Activated CD8-positive, alpha-beta memory T cell treated with anti-CD3 and anti-CD28 coated beads, Interleukin-2, amount 50 U/mL, for 4 hours (primary cell): ENCODE measurements at regions not wholly inside any gene's neighbourhood (a gene's known extent, or its start where the extent isn't known, plus 50 kb on each side); places are given as distances from the start of the nearest gene placed in this dataset.

Experiments
- DNase-seq: peaks from one replicate; pipeline ENCODE4 v3.0.0-alpha.2; 2020

DNA sequence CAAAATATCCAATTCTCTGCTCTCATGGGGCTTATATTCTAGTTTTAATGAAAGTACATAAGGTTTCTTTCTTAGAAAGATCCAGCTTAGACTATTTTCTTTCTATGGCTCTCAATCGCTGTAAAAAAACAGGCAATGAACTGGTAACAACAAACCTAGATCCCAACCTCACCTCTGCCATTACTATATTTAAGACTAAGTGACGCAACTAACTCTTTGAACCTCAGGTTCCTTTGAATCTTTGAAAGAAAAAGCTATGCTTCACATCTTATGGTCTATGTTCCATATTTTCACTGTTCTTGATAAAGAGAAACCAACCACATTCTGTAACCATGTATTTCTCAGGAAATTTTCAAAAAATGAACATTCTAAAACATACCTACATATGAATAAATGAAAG is 88.5 kb downstream of the ELAPOR2 start:
- no peak for DNase-seq

DNA sequence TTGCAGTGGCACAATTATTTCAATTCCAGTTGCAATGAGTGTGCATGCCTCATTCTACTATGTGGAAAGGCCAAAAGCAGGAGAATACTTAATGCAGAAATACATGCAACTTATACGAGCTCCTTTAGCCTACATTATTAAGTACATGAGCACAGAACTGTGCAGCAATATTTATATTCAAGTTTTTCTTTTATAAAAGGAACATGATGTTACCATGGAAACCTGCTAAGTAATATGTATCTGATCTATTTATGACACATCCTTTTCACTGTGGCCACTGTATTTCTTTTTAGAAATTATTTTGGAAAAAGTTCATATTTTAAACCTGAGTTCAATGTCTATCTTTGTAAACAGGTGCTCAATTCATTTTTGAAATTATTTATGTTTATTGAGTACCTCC is 88.9 kb downstream of the ELAPOR2 start:
- no peak for DNase-seq

DNA sequence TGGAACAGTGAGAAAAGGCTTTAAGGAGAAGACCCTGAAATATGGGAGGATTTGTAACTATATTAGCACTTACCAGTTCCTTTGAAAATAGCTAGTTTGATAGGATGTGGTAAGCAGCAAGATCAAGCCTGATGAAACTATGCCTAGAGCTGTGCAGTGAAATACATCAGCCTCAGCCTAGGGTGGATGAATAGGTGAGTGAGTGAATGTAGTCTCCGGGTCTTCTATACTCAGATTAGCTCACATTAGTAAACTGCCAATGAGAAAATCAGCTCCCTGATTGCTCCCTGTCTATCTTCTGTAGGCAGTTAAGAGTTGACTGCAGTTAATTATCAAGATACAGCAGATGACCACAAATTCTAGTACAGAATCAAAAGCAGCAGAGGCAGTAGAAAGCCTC is 89.6 kb downstream of the ELAPOR2 start:
- DNase-seq, result no peak

DNA sequence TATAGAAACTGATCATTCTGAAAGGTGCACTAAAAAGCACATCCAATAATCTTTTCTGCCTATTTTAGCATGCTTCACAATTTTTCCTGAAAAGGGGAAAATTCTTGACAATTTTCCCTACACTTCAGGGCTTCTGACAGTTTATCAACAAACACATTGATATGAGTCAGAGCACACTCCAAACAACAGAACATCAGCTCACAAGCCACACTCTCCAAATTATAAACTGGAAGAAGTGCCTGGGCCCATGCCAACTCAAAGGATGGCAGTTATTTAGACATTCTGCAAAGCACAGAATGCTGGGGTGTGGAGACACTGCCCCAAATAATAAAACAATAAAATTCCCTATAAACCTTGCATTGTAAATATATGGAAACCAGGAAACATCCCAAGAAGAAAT is 90.8 kb downstream of the ELAPOR2 start:
- no peak for DNase-seq

DNA sequence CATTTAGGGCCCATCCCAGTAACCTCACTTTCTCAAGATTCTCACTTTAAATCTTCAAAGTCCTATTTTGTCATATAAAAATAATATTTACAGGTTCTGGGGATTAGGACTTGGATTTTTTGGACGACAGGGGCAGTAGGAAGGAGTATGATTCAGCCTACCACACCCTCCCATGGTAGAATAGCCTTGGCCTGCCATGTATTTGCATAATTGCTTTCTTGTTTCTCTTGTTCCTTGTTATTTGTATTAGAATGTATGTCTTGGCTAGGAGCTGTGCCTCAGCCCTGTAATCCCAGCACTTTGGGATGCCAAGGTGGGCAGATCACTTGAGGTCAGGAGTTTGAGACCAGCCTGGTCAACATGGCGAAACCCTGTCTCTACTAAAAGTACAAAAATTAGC is 92.5 kb downstream of the ELAPOR2 start:
- DNase-seq, result no peak

DNA sequence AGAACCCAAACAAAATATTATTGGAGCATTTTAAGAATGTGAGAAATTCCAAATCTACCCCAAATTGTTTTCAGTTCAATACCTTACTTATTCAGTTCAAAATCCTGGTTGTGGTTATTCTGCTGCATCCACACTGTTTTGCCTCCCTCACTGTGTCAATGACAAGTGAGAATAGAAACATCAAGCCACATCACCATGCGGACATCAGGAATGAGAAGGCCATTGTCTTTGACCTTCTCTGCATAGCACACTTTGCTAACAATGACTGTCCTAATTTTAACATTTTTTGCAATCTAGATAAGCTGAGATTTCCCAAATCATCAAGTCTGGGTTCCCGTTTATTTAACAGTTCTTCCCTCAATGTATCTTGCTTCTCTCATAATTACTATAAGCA is 93.7 kb downstream of the ELAPOR2 start:
- DNase-seq, result no peak

DNA sequence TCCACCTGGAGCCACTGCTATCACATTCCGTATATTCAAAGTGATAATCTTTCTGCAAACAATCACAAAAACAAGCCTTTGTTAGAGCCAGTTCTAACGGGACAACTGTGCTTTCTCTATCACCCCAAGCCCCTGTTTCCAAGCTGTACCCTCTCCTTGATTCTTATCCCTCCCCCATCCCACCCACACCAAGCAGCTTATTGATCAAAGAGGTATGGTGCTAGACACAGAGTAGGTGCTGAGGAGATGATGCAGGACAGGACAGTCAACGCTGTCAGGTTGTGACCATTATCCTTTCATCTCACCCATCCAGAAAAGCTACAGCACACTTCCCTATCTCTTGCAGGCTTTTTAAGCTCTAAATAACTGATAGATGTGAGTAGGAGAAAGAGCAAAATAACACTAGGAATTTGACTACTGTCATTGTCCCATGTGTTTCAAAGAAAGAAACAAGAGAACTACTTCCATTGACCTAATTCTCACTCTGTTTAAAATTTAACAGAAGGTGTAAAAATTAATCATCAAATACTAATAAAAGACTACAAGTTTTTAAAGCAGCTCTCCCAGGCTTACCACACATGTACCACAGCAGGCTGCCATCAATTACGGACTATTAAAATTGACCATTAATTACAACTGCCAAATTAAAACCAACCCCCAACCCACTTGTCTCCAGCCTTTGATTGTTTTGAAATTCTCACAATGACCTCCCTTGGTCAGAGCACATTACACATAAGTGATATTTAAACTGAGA is 94.3 kb downstream of the ELAPOR2 start:
- DNase-seq, result no peak

DNA sequence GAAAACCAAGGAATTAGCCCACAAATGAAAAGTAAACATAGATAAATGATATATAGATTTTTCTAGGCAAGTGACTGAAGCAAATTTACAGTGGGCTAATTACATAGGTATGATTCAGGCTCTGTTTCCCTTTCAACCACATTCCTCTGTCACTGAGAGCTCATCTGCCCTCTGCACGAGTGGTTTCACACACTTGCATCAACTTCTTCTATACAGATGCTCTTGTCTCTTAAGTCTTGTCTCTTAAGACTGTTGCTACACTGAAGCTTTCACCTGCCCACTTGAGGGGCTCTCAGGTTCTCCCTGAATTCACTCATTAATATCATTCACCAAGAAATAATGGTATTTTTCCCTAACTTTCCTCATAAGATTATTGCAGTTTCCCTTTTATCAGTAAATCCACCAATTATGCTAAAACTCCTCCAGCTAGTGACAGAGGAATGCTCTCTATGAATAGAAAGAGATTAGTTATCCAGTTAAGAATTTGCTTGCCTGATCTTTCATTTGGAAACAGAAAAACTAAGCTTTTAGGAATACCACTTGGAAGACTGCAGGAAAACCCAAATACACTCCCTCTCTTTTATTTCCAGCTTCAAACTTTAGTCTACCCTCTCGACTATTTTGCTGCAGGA is 95.7 kb downstream of the ELAPOR2 start:
- no peak for DNase-seq

DNA sequence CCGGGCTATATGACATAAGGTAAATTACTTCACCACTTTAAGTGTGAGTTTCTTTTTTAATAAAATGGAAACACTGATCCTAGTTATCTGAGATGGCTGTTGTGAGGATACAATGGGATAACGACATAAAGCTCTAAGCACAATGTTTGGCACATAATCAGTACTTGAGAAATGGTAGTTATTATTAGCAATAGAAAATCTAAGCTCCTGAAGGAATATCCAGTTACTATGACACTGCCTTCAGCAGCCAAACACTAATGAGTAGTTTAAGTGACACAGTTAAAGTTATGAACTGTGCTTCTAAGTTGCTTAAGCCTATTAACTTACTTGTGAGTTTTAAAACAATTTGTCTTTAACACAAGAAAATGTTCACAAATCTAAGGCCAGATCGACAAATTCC is 96.8 kb downstream of the ELAPOR2 start:
- DNase-seq, result no peak

DNA sequence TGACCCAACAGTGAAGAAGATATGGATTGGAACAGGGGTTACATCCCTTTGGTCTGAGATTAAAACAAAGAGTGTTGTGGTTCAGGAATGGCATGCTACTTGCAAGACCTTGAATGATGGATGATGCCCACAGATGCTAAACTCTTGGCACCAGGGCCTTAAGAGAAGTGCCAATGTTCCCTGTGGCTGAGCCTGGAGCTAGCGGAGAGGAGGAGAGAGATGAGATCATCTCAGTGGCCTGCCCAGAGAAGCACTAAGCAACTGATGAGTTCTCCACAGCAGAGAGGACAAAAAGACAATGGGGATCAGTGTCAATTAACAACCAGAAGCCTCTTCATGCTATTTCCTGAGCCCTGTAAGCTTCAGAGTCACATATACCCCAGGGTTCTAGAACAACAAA is 97.8 kb downstream of the ELAPOR2 start:
- DNase-seq, result no peak

DNA sequence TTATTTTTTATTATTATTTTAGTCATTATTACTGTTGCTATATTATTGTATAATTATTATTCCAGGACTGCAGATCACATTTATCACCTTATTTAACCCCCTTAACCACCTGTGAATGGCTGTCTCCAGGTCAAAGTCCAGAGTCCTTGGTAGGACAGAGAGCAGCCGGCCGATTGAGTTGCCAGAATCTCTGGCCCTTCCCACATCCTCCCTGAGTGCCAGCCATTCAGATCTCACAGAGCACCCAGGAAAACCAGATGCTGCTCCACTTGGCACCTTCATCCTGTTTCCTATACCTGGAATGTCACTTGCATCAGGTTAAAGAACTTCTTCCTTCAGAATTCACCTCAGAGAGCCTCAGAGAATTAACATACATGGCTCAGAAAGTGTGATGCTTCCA is 101.1 kb downstream of the ELAPOR2 start:
- DNase-seq, result no peak

DNA sequence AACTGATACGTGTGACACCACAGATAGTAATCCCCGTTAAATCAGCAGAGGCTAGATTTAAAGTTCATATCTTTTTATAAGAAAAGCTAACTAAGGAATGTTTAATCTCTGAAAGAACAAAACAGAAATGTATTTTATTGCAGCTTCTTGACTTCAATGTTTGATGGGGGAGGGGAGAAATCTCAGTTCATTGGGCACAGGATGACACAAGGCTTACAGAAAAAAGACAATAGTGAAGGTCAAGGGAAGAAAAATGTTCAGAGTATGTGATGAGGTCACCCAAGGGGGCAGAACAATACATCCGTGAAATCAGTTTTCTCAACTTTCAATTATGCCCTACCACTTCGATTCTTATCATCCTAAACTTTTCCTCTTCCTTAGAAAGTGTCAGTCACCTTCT is 102.9 kb downstream of the ELAPOR2 start:
- DNase-seq, result no peak

DNA sequence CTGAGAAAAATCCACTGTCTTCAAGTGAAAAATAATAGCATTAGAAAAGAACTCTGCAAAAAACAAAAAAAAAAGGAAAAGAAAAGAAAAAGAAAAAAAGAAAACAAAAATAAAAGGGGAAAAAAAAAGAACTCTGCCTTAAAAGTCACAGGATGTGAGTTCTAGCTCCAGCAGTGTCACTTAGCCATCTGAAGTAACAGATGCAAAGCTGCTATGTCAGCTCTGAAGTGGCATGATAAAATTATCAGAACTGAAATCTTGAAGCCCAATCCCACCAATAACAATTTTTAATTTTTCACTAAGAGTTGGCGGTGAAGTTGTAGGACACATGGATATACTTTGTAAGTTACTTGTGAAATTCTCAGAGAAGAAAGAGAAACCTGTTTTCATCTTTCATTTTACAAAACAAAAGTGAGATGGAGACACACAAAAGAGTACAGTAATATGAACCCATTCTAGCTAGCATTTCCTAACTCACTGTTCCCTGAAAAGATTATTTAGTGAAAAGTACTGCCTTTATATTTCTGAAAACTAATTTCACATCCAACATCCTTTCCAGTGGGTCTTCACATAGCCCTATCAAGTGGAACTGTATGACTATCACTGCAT is 103.5 kb downstream of the ELAPOR2 start:
- DNase-seq, result no peak

DNA sequence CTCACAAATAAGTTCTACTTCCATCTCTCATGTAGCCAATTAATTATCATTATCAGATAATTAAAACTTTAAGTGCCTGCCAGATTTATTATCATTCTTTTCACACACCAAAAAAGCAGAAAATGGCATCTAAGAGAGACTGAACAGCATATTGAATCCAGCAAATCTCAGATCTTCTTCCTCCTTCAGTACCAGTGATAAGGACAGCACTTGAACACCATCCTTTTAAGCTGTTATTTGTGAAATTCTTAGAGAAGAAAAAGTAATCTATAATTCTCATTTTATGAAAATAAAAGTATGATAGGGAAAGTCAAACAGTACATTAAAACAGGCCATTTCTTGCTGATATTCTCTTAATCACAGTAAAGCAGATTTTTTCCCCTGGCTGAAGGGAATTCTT is 104.5 kb downstream of the ELAPOR2 start:
- no peak for DNase-seq

DNA sequence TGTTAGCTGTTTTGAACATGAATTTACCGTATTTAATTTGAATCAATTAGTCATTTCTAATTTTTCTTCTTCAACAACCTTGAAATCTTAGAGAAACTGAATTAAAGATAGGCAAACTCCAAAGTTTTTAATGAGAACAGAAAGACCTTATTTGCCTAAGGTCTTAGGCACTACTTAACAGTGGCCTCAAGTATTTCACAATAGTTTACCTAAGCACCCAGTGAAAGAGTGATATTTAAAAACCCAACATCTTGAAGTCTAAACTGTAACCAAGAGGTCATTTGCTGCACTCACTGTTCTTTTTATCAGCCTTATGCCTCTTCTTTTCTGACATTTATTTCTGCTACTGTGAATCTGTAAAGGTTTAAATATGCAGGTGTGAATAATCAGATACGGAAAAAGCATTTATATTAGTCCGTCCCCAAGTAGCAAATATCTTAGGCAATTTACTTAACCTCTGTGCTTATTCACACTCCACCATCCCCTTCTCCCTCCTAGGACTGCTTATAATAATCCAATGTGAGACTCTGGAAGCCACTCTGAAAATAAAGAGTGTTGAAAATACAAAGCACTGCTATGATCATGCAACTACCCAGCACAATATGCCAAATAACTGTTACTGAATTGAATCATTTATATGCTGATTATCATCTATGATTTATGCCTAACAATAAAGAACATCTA is 105.7 kb downstream of the ELAPOR2 start:
- no peak for DNase-seq

DNA sequence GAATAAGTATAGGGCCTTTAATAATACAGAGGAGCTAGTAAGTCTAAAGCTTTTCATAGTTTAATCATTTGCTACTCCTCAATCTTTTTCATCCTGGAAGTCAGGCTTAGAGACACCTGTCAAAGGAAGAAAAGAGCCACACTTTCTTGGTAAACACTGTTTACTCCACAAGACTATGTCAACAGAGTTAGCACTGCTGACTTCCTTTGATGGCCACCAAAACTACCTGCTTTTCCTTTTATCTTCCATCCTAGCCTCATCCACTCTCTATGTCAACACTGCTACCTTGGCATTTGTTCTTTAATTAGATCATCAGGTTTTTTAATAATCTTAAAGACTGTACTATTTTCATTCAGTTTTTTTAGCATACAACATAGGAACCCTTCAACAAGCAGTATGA is 106.2 kb downstream of the ELAPOR2 start:
- DNase-seq, result no peak

DNA sequence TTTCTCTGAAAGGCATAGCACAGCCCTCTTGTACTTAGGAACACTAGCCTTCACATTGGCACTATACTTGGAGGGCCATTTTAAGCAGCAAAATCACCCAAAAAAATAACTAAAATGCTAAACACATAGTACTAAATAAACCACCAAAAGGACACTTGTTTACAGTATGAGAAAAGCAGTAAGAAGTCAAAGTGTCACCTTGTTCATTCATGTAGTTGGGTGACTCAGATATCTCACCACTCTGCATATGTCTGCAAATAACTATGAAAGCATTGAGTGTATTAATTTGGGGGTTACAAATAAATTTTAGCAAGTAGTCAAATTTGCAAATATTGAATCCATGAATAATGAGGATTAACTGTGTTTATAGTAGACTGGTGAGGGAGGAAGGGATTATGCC is 107.6 kb downstream of the ELAPOR2 start:
- DNase-seq, result no peak

DNA sequence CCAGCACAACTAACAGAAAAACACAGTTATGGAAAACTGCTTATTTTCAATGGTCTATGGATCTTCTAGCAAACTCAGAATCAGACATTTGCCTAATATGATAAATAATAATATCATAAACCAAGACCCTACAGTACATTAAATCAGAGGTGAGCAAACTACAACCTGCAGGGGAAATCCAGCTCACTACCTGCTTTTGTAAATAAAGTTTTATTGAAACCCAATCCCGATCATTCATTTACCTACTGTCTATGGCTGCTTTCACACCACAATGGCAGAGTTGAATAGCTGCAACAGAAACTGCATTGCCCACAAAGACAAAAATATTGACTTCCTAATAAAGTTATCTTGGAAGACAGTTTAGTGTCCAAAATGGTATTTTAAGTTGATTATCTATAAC is 108.5 kb downstream of the ELAPOR2 start:
- DNase-seq, result no peak

DNA sequence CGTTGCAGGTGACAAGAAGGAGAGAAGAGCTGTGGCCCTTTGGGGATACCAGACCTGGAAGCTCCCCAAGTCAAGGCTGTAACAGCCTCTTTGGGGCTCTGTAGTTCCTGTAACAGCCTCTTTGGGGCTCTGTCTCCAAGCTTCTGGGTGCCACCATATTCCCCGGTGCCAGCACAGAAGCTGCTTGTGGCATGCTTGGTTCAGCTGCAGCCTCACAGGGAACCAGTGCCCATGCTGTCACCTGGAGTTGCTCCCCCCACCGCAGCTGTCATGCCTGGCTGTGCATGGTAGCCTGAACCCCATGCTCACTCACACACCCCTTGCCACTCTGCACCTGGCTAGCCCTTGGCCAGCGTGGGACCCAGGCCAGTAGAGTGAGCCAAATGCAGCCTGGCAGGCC is 109.1 kb downstream of the ELAPOR2 start:
- no peak for DNase-seq

DNA sequence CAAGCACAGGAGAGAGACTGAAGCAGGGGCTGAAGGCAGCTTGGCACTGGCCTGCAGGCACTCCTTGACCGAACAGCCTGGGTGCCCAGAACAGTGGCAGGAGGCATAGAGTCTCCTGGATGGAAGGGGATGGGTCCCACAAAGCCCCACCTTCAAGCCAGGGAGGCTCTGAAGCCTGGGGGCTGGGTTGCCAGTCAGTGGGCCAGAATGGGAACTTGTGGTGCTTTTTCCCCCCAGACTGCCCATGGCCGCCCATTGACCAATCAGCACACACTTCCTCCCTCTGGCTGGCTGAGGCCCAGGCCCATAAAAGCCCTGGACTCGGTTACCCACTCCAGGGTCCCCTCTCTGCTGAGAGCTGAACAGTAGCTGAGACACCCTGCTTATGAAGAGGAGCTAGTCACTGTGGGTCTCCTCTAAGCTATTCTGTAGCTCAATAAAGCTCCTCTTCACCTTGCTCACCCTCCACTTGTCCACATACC is 109.6 kb downstream of the ELAPOR2 start:
- no peak for DNase-seq

DNA sequence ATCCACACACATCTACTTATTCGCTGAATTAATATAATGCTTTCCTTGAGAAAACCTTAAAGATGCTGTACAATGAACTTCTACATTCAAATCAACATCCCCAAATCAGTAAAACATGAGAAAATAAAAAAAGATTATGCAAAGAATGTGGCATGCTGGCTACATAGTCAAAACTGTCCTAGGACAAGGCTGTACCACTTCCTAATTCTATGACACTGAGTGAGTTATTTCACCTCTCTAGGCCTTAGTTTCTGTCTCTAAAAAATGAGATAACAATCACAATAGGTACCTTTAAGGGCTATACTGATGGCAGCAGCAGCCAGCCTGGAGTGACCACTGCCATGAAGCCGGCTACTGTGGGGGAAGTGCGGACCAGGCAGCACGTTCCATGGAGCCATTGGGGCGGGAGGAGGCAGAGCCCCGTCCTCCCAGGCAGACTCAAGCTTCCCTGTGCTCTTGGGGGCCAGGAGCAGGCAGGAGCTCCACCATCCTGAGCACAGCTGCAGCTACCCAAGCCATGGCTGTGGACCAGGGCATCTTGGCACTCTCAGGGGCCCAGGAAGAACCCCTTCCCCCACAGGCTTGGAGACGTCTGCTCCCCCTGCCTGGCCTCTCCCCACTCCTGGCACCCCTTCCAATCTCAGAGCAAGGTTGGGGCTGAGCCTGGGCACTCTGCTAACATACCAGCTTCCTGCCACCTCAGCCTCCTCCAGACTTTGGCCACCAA is 110.2 kb downstream of the ELAPOR2 start:
- no peak for DNase-seq

DNA sequence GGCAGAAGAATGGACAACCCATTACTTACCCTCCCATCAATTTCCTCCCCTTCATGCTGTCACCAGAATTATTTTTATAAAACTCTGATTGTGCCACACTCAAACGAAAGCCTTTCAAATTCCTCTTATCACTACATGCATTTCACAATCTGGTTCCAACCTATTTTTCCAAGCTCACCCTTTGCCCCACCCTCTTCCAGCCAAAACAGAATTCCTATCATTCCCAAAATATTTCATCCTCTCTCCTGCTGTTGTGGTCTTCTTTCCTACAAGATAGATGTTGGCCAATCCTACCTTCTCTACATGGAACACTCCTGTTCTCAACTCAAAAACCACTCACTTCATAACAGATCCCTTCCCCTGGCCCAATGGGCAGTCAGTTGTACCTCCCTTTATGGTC is 111.5 kb downstream of the ELAPOR2 start:
- DNase-seq, result no peak

DNA sequence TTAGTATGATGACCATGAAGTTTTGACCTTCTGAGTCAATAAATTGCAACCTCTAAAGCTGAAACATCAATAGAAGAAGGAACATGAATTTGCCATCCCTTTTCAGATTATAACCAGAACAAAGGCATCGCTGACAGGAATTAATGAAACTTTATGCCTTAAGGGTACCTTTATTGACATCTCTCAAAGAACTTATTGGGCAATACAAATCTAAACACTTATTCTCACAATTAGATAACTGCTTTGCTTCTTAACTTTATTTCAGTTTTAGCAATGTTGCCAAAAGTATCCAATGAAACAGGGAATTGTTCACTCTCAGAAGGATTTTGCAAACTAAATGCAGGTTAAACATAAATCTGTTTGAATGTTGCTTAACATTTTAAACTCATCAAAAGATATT is 116.0 kb downstream of the ELAPOR2 start:
- DNase-seq, result no peak
